Ishikawa (cell line): ENCODE measurements at regions not wholly inside any gene's neighbourhood (a gene's known extent, or its start where the extent isn't known, plus 50 kb on each side); places are given as distances from the start of the nearest gene placed in this dataset.

Experiments used
- CEBPB ChIP-seq: IDR thresholded peaks from 2 replicates; pipeline ENCODE4 v1.6.1; 2012
- CREB1 ChIP-seq: IDR thresholded peaks from 2 replicates; pipeline ENCODE4 v1.6.1; 2012; ENCODE audit warnings: low read depth
- EGR1 ChIP-seq: IDR thresholded peaks from 2 replicates; pipeline ENCODE4 v1.6.1; 2012
- EP300 ChIP-seq: IDR thresholded peaks from 2 replicates; pipeline ENCODE4 v1.6.1; 2012; ENCODE audit warnings: borderline replicate concordance
- FOXM1 ChIP-seq: IDR thresholded peaks from 2 replicates; pipeline ENCODE4 v1.6.1; 2012; ENCODE audit warnings: low read depth, borderline replicate concordance
- MAX ChIP-seq: IDR thresholded peaks from 2 replicates; pipeline ENCODE4 v1.6.1; 2012
- NFIC ChIP-seq: IDR thresholded peaks from 2 replicates; pipeline ENCODE4 v1.6.1; 2012
- RAD21 ChIP-seq: IDR thresholded peaks from 2 replicates; pipeline ENCODE4 v1.6.1; 2012; ENCODE audit warnings: low read depth
- REST ChIP-seq: IDR thresholded peaks from 2 replicates; pipeline ENCODE4 v1.6.1; 2012; ENCODE audit warnings: low read depth, mild to moderate bottlenecking
- TAF1 ChIP-seq: IDR thresholded peaks from 2 replicates; pipeline ENCODE4 v1.6.1; 2012; ENCODE audit warnings: low read depth, mild to moderate bottlenecking
- TCF12 ChIP-seq: IDR thresholded peaks from 2 replicates; pipeline ENCODE4 v1.6.1; 2012; ENCODE audit warnings: low read depth
- TEAD4 ChIP-seq: IDR thresholded peaks from 2 replicates; pipeline ENCODE4 v1.6.1; 2012
- USF1 ChIP-seq: IDR thresholded peaks from 2 replicates; pipeline ENCODE4 v1.6.1; 2012
- YY1 ChIP-seq: IDR thresholded peaks from 2 replicates; pipeline ENCODE4 v1.6.1; 2012; ENCODE audit warnings: low read depth
- ZBTB7A ChIP-seq: IDR thresholded peaks from 2 replicates; pipeline ENCODE4 v1.6.1; 2012; ENCODE audit warnings: low read depth

GRCh38 chr10:29827512-29827911 is 192.7 kb upstream of the SVIL start:
- no peak for TF ChIP-seq MAX
- TF ChIP-seq YY1, result no peak

GRCh38 chr10:29826801-29827450 is 192.2 kb upstream of the SVIL start:
- TF ChIP-seq TEAD4 (no peak), EGR1 (no peak), NFIC (no peak), CREB1 (no peak), RAD21 (no peak), REST (no peak), TCF12 (no peak)

- TF ChIP-seq REST (no peak), TCF12 (no peak)
Observed at GRCh38 chr10:29826221-29826620, 191.4 kb upstream of the SVIL start.

GRCh38 chr10:29823553-29824080 is 188.8 kb upstream of the SVIL start:
- no peak for TF ChIP-seq CEBPB
- TF ChIP-seq TCF12, result no peak
- TF ChIP-seq REST, result no peak
- TF ChIP-seq USF1, result no peak
- no peak for TF ChIP-seq MAX
- TF ChIP-seq CREB1, result no peak
- no peak for TF ChIP-seq NFIC
- no peak for TF ChIP-seq TEAD4
- no peak for TF ChIP-seq EP300
- TF ChIP-seq YY1, result no peak
- TF ChIP-seq FOXM1, result no peak
- no peak for TF ChIP-seq ZBTB7A
- no peak for TF ChIP-seq TAF1

GRCh38 chr10:29820890-29821461 is 186.2 kb upstream of the SVIL start:
- TF ChIP-seq FOXM1 (no peak), EGR1 (no peak), NFIC (no peak), ZBTB7A (no peak), EP300 (no peak), TCF12 (no peak), MAX (no peak), USF1 (no peak), CEBPB (no peak), TEAD4 (no peak), YY1 (no peak), REST (no peak), TAF1 (no peak), RAD21 (no peak), CREB1 (no peak)
